HG03571 (cell line): ENCODE measurements at regions not wholly inside any gene's neighbourhood (a gene's known extent, or its start where the extent isn't known, plus 50 kb on each side); places are given as distances from the start of the nearest gene placed in this dataset.

Experiments used
- ATAC-seq: cut with Tn5 transposase; IDR thresholded peaks from one replicate; pipeline ENCODE4 v1.9.1; 2021; ENCODE audit not compliant: unreplicated experiment

DNA sequence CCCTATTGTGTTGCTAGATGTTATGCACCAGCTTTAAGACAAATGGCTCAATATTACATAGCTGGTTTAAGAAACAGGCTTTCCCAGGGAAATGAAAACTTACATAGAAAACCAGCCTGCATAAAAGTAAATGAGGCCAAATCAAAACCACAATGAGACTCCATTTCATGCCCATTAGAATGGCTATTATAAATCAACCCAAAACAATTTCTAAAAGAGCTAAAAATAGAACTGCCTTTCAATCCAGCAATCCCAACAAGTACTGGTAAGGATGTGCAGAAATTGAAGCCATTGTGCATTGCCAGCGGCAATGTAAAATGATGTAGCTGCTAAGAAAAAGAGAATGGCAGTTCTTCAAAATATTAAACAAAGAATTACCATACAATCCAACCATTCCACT is 1170.0 kb upstream of the CDH9 start:
- no peak for ATAC-seq

DNA sequence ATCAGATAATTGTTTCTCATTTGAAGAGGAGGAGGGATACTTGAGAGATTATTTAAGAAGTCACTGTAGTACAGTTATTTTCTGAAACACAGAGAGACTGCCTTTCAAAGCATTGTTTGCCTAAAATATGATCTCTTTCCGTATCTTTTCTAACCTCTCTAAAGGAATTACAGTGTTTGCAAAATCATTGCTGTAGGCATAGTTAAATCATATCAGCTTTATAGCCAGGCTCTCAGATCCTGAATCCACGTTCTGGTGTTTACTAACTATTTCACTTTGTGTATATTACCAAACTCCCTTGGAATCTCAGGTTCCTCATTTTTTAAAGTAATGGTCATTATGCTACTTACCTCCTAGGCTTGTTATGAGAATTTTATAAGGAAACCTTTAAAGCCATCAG is 1151.6 kb upstream of the CDH9 start:
- no peak for ATAC-seq

DNA sequence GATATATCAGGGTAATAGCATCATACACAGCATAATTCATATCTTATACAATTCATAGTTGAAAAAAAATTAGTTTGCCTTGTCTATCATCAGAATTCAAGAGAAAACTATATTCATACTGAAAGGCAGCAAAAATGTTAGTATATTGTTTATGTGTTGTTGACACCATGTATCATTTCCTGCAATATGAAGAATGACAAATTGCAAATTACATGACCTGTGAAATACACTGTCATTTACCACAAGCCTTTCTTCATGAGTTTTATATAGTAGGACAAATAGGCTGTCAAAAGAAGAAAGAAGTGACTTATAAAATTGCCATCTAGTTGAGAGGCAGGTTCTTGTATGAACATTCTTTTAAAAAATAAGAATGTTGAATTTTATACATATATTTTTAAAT is 1136.3 kb upstream of the CDH9 start:
- no peak for ATAC-seq

GRCh38 chr5:28165096-28165495 is 1126.7 kb upstream of the CDH9 start:
- ATAC-seq, result no peak

DNA sequence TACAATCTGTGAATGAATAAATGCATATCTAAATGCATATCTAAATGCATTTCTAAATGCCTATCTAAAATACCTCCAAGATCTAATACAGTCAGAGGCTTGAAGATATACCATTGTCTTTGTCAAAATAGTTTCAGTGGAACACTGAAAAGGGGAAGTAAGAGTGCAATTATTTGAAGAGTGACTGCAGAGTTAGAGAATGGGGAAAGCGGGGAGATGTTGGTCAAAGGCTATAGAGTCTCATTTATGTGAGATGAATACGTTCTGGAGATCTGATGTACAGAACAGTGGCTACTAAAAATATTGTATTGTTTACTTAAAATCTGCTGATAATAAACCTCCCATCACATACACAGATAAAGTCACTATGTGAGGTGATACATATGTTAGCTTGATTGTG is 1126.2 kb upstream of the CDH9 start:
- no peak for ATAC-seq

DNA sequence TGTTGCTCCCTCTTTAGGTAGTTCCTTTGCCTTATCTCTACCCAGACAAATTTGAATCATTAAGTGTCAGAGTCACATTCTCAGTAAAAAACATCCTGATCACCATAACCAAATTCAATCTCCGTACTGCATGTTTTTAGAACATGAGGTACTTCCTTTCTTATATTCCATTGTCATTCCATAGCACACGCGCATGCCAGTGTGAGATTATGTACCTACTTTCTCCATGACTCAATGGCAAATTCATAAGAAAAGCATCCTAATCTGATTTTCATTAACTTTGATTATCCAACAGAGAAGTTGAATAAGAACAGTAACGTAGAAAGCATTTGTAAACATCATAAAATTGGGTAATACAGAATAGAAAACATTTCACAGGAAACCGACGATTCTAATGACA is 1118.6 kb upstream of the CDH9 start:
- ATAC-seq, result no peak

GRCh38 chr5:28143519-28143918 is 1105.1 kb upstream of the CDH9 start:
- ATAC-seq, result no peak

GRCh38 chr5:28132151-28132550 is 1093.8 kb upstream of the CDH9 start:
- ATAC-seq, result no peak

GRCh38 chr5:28117691-28118090 is 1079.3 kb upstream of the CDH9 start:
- no peak for ATAC-seq

DNA sequence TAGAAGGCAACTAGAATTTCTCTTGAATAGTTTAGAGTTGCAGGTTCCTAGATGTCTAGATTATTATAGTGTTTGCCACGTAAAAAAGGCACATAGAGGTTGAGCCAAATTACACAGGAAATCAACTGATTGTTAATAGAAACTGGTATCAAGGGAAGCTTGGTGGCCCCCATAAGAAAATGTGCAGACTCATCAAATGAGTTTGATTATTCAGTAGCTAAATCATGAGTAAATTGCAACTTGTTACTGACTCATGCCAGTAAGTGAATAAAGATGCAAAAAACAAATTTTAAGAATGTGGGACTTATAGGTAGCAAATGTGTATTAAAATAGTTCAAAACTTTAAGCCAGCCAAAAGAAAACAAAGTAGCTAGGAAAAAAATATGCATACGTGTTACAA is 1078.9 kb upstream of the CDH9 start:
- ATAC-seq, result no peak

- ATAC-seq, result no peak
Measured at GRCh38 chr5:28110781-28111180, 1072.4 kb upstream of the CDH9 start.

- ATAC-seq, result no peak
Measured at GRCh38 chr5:28104080-28104479, 1065.7 kb upstream of the CDH9 start.

DNA sequence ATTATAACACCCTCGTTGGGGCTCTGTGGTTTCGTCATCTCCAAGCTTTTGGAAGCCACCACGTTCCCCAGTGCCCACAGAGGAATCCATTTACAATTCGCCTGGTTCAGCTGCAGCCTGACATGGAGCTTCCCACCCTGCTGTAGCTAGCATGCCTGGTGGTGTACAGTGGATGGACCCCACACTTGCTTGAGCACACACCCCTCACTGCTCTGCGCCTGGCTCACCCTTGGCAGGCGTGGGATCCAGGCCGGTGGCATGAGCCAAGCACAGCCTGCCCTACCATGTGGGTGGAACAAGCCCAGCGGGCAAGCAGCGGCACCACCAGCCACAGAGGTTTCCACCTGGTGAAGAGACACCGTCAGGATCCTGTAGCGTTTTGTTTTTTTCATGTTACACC is 1045.7 kb upstream of the CDH9 start:
- ATAC-seq, result no peak

GRCh38 chr5:28082610-28083009 is 1044.2 kb upstream of the CDH9 start:
- no peak for ATAC-seq

GRCh38 chr5:28077291-28078240 is 1039.2 kb upstream of the CDH9 start:
- no peak for ATAC-seq

- no peak for ATAC-seq
Measured at GRCh38 chr5:28066856-28067255, 1028.5 kb upstream of the CDH9 start.

GRCh38 chr5:28065656-28066055 is 1027.3 kb upstream of the CDH9 start:
- no peak for ATAC-seq

DNA sequence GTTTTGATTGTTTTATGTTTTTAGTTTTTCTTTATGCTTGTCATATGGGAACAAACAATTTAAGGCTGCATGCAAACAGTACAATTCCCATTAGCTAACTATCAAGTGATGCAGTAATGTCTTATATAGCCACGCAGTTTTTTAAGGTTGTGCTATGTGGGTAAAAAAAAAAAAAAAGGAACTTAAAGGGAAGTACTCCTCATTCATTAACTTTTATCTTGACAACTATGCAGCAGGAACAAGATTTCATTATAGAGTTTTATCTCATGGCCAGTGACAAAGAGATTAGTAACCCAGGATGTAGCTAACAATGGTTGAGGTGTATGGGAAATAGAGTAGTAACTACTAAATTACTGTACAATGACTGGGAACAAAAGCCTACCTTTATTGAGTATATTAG is 1008.2 kb upstream of the CDH9 start:
- ATAC-seq, result no peak

- no peak for ATAC-seq
Measured at GRCh38 chr5:28027851-28028250, 989.5 kb upstream of the CDH9 start.

GRCh38 chr5:28017178-28017577 is 978.8 kb upstream of the CDH9 start:
- no peak for ATAC-seq

GRCh38 chr5:28014779-28015178 is 976.4 kb upstream of the CDH9 start:
- no peak for ATAC-seq

DNA sequence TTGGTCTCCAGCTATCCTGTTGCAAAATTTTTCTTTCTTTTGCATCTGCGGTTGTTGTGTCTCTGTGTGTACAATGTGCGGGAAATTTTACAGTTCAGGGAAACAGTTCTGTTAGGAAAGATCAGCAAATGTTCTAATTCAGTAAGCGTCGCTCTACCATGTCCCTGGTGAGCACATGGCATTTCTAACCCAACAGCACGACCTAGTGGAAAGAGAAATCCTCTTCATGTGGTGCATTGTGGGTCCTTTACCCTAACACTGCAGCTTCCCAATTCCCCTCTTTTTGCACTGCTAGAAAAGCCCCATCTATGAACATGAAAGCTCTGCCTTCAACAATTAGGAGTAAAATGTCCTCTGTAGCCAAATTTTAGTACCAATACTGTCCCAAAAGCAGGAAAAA is 974.2 kb upstream of the CDH9 start:
- no peak for ATAC-seq

GRCh38 chr5:28009576-28009975 is 971.2 kb upstream of the CDH9 start:
- ATAC-seq, result no peak
